ENCODE measurements at regions not wholly inside any gene's neighbourhood (a gene's known extent, or its start where the extent isn't known, plus 50 kb on each side); places are given as distances from the start of the nearest gene placed in this dataset.

- no peak for DNase-seq
These were observed 97.4 kb upstream of the ITGA1 start for GRCh38 chr5:52690236-52690768.

DNA sequence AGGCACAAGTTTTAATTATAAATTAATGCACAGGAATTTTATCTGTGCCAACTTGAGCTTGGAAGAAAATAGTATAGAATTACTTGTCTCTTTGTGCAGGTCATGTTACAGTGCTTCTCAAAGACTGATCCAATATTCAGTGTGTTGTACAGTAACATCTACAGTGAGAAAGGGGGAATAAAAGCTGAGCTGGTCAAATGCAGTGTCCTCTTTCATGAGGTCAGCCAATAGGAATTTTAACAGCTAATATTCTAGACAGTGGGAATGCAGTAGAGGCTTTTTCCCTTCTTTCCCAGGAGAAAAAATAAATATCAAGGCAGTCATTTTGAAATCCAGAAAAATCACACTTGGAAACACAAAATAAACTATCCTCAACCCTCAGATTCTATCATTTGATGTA is 95.7 kb upstream of the ITGA1 start:
- DNase-seq = no peak

GRCh38 chr5:52692606-52693005 is 95.1 kb upstream of the ITGA1 start:
- DNase-seq = no peak

- no peak for DNase-seq
These were observed 94.4 kb upstream of the ITGA1 start for GRCh38 chr5:52693280-52693679.

DNA sequence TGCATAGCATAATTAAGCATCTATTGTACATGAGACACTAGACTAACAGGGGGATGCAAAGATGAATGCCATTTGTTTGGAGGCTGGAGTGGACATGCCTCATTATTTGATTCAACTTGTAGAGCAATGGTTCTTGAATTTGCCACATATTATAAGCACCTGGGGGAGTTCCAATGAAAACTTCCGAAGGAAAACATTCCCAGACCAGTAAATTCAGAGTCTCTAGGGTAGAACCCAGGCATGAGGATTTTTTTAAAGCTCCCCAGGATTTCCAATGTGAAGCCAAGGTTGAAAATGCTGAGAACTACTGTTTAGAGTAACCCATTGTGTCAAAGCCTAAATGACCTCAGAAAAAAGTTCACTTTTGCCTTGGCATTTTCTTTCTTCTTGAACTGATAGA is 93.9 kb upstream of the ITGA1 start:
- no peak for DNase-seq

- DNase-seq = no peak
These were observed 93.1 kb upstream of the ITGA1 start for GRCh38 chr5:52694648-52695047.

- DNase-seq = no peak
These were observed 84.8 kb upstream of the ITGA1 start for GRCh38 chr5:52702877-52703276.

GRCh38 chr5:52703321-52703720 is 84.4 kb upstream of the ITGA1 start:
- DNase-seq = no peak

GRCh38 chr5:52705720-52706119 is 82.0 kb upstream of the ITGA1 start:
- no peak for DNase-seq

- no peak for DNase-seq
These were observed 80.9 kb upstream of the ITGA1 start for GRCh38 chr5:52706775-52707174.

DNA sequence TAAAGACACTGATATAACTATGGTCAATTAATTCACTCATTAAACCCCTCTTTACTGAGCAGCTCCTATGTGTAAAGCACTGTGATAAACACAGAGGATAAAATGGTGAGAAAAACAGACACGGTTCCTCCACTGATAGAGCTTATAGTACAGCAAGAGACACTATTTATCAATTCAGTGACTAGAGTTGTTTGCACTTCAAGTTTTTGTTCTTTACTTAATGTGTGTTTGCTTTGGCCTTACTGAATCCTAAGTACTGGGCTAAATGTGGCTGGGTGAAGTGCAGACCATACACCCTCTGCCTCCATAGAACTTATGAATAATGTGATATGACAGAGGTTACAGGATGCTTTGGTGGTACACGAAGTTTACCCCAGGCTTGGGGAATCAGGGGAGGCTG is 80.1 kb upstream of the ITGA1 start:
- no peak for DNase-seq

DNA sequence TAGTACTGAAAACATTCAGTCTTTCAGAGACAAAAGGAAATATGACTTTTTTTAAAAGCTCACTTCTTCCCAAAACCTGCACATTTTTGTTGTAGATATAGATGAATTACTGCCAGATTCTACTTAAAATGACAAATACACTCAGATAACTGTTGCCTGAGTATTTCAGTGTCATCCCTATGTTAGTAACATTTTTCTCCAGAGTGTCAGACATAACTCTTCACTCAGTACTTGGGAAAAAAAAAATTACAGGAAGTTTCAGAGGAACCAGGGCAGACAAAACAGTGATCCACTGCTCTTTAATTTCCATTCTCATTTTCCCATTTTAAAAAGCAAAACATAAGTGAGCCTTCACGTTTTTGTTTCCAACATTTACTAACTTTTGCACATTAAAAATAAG is 79.3 kb upstream of the ITGA1 start:
- DNase-seq = no peak

- no peak for DNase-seq
These were observed 78.4 kb upstream of the ITGA1 start for GRCh38 chr5:52709167-52709925.

DNA sequence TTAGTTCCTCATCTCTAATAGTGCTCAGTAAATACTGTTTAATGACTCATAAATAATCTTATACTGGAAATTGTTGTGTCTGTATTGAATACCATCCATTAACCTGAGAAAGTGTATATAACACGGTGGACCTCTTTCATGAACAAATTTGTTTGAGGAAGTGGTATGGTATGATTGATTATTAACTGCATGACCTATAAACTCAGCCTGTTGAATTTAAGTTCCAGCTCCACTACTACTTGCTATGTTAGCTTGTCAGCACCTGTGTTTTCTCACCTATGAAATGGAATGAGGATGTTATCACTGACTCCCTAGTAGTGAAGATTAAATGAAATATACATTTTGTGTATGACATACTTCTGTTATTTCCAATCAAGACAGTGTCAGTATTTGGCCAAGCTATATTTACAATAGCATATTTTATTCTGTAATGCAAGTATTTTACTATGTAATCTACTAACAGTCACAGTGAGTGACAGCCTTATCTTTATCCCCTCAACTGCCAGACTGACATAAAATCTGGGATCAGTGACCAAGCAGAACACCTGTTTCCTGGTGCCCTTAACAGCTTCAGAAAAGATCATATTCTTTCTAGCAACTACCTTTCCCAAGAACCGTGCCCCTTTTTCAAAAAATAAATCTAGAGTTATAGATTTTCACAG is 77.3 kb upstream of the ITGA1 start:
- DNase-seq = no peak

DNA sequence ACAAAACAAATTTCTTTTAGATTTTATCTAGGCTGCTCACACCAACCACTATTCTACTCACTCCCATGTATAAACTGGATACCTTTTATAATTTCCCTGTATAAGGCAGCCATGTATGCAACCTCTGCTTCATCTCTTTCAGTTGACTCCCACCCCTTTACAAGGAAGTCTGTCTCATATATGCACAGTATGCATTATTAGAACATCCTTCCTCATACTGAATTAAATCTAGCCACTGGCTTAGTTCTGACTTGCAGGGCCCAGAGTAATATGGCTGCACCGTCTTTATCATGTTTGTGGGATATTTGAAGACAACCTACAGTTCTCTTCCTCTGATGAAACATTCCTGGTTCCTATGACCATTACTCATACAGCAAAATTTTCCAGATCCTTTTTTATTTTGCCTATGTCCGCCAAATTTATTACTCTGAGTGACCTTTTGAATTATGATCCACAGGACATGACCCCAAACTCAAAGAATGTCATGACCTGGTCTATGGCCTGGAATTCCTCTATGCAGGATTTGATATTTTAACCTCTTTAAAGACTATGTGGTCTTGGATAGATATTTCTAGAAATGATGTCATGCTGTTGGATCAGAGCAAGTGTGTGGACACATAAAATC is 76.6 kb upstream of the ITGA1 start:
- no peak for DNase-seq

GRCh38 chr5:52712354-52712753 is 75.4 kb upstream of the ITGA1 start:
- DNase-seq = no peak

DNA sequence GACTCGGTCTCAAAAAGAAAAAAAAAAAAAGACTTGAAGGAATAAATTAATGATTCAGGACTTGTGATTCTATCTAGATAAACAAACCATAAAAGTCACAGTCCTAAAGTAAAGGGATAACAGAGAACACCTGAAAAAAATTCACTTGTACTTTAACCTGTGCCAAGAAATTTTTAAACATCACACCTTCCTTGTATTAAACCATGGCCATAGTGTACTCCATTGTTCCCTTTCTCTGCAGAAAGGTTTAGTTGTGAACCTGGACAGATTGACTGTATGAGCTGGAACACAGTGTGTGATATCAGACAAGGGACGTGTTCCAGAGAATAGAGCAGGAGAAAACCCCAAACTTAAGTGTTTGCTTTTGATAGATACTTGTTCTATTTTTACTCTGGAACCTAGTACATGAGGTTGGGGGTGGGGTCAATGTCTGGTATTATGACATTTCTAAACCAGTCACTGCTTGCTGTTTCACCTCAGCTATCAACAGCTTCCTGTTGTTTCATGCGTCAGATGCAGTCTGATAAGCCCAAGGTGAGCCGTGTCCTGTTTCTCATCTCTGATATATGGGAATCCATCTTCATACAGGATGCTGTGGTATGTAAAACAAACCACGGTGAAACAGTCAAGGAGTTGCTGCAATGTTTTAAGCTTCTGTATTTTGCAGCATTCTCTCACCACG is 62.5 kb upstream of the ITGA1 start:
- DNase-seq = peak in 1 of 4 experiments; percentile 2

DNA sequence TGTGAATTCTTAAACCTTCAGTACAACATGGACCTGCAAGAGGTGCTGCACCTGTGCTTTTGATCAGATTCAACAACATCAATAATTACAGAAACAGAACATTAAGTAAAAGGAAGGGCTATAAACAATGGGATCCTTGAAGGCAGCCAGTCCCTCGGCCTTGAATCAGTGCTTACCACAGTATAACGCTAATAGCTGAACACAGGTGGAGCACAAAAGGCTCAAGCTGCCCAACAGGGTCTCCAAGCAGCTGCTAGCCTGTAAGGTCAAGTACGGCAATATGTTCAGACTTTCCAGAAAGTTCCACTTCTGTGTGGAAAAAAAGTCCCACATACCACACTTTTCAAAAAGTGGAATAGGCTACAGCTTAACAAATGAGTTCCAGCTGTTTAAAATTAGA is 61.9 kb upstream of the ITGA1 start:
- no peak for DNase-seq

GRCh38 chr5:52727020-52727419 is 60.7 kb upstream of the ITGA1 start:
- DNase-seq = no peak

GRCh38 chr5:52727576-52727975 is 60.1 kb upstream of the ITGA1 start:
- no peak for DNase-seq

DNA sequence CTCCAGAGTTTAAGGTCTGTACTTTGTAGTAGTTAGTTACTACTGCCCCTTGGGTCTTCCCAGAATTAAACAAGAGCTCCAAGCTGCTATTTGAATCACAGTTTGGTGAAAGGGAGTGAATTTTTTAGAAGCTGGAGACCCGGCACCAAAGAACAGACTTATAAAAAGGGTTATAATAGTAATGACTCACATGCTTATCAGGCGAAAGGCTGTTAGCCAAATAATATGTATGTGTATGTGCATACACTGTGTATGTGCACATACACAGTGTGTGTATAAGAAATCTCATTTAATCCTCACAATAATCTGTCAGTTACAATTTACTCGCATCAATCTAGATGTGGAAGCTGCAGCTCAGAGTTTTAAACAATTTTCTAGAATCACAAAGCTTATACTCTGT is 59.5 kb upstream of the ITGA1 start:
- DNase-seq = no peak

GRCh38 chr5:52728686-52729085 is 59.0 kb upstream of the ITGA1 start:
- DNase-seq = no peak

DNA sequence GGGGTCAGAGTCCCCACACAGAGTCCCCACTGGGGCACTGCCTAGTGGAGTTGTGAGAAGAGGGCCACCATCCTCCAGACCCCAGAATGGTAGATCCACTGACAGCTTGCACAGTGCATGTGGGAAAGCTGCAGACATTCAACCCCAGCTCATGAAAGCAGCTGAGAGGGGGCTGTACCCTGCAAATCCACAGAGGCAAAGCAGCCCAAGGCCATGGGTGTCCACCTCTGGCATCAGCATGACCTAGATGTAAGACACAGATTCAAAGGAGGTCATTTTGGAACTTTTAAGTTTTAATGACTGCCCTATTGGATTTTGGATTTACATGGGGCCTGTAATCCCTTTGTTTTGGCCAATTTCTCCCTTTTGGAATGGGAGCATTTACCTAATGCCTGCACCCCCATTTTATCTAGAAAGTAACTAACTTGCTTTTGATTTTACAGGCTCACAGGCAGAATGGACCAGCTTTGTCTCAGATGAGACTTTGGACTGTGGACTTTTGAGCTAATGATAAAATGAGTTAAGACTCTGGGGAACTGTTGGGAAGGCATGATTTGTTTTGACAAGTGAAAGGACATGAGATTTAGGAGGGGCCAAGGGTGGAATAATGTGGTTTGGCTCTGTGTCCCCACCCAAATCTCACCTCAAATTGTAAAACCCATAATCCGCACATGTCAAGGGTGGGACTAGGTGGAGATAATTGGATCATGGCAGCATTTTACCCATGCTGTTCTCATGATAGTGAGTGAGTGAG is 56.3 kb upstream of the ITGA1 start:
- DNase-seq = no peak
